ENCODE measurements at regions not wholly inside any gene's neighbourhood (a gene's known extent, or its start where the extent isn't known, plus 50 kb on each side); places are given as distances from the start of the nearest gene placed in this dataset.
"Not testable (repeated sequence)": the region's sequence is repeated elsewhere in the genome, so short reads cannot be mapped to it uniquely, and the experiment has no call there.

- not testable (repeated sequence) for DNase-seq (ENCODE audit: low read depth)
These were observed 54.1 kb upstream of the NBPF9 start for GRCh38 chr1:149157409-149157808.

- DNase-seq (ENCODE audit: low read depth), result not testable (repeated sequence)
These were observed 55.0 kb upstream of the NBPF9 start for GRCh38 chr1:149158308-149158707.

GRCh38 chr1:149163063-149163444, 59.7 kb upstream of the NBPF9 start:
- DNase-seq (ENCODE audit: low read depth), result not testable (repeated sequence)

GRCh38 chr1:149174765-149175164, 71.4 kb upstream of the NBPF9 start:
- DNase-seq (ENCODE audit: low read depth), result not testable (repeated sequence)

GRCh38 chr1:149175812-149176211, 72.5 kb upstream of the NBPF9 start:
- DNase-seq (ENCODE audit: low read depth), result not testable (repeated sequence)

GRCh38 chr1:149176453-149177316, 73.3 kb upstream of the NBPF9 start:
- peak; percentile 52 for DNase-seq (ENCODE audit: low read depth)

GRCh38 chr1:149190742-149191141, 87.4 kb upstream of the NBPF9 start:
- DNase-seq (ENCODE audit: low read depth), result not testable (repeated sequence)

- DNase-seq (ENCODE audit: low read depth), result not testable (repeated sequence)
These were observed 93.3 kb upstream of the NBPF9 start for GRCh38 chr1:149196651-149197050.

GRCh38 chr1:149200567-149200966, 97.2 kb upstream of the NBPF9 start:
- not testable (repeated sequence) for DNase-seq (ENCODE audit: low read depth)

- not testable (repeated sequence) for DNase-seq (ENCODE audit: low read depth)
These were observed 98.9 kb upstream of the NBPF9 start for GRCh38 chr1:149202283-149202682.

- not testable (repeated sequence) for DNase-seq (ENCODE audit: low read depth)
These were observed 101.0 kb upstream of the NBPF9 start for GRCh38 chr1:149204396-149204795.

GRCh38 chr1:149208836-149209235, 105.5 kb upstream of the NBPF9 start:
- DNase-seq (ENCODE audit: low read depth), result not testable (repeated sequence)

- not testable (repeated sequence) for DNase-seq (ENCODE audit: low read depth)
These were observed 108.5 kb upstream of the NBPF9 start for GRCh38 chr1:149211757-149212420.

GRCh38 chr1:149212946-149213345, 109.6 kb upstream of the NBPF9 start:
- not testable (repeated sequence) for DNase-seq (ENCODE audit: low read depth)

GRCh38 chr1:149213673-149214072, 110.3 kb upstream of the NBPF9 start:
- DNase-seq (ENCODE audit: low read depth), result not testable (repeated sequence)

- not testable (repeated sequence) for DNase-seq (ENCODE audit: low read depth)
These were observed 115.0 kb upstream of the NBPF9 start for GRCh38 chr1:149218080-149218988.

GRCh38 chr1:149219539-149219938, 116.2 kb upstream of the NBPF9 start:
- not testable (repeated sequence) for DNase-seq (ENCODE audit: low read depth)

- not testable (repeated sequence) for DNase-seq (ENCODE audit: low read depth)
These were observed 117.2 kb upstream of the NBPF9 start for GRCh38 chr1:149220463-149221074.

GRCh38 chr1:149227933-149228665, 124.7 kb upstream of the NBPF9 start:
- DNase-seq (ENCODE audit: low read depth), result not testable (repeated sequence)

- DNase-seq (ENCODE audit: low read depth), result not testable (repeated sequence)
These were observed 125.6 kb upstream of the NBPF9 start for GRCh38 chr1:149228672-149229585.

Measured in activated T-cell treated with anti-CD3 and anti-CD28 coated beads for 48 hours (primary cell).